Anterior cingulate cortex (tissue), 58 donors: ENCODE measurements at regions not wholly inside any gene's neighbourhood (a gene's known extent, or its start where the extent isn't known, plus 50 kb on each side); places are given as distances from the start of the nearest gene placed in this dataset.

ENCODE experiments used
- DNase-seq, 58 donors: peaks; one replicate each; lab custom pipeline; 2025; lab: John Stamatoyannopoulos, UW

DNA sequence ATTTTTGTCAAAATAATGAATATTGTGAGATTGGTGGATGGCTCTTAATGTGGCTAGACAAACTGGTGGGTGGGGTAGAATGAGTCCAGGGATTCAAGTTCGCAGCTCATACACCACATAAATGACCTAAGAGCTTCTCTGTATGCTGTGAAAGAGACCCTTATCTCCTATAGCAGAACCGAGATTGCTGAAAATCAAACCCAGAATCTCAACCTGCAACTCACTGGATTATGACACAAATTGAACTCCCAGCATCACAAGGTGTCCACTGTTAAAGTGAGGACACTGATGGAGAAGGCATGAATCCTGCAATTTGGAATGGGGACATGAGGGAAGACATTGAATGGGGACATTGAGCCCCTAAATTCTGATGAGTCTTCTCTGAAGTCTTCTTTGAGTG, 51.3 kb upstream of the CNKSR3 start:
- no peak for DNase-seq

DNA sequence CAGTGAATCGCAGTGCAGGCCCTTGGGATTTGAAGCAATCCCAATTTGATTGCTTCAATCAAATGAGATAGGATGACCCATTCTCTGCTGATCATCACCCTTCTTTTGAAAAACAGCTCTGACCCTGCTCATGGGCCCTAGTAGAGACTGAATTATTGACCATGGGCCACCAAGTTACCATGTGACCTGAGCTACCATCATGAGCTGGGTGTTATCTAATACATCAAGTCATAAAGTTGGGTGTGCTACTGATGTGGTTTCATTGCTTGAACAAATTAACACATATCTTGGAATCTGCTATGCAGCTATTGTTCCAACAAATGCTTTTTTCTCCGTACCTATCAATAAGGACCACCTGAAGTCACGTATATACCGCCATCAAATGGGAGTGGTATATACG, 54.8 kb upstream of the CNKSR3 start:
- DNase-seq = no peak

DNA sequence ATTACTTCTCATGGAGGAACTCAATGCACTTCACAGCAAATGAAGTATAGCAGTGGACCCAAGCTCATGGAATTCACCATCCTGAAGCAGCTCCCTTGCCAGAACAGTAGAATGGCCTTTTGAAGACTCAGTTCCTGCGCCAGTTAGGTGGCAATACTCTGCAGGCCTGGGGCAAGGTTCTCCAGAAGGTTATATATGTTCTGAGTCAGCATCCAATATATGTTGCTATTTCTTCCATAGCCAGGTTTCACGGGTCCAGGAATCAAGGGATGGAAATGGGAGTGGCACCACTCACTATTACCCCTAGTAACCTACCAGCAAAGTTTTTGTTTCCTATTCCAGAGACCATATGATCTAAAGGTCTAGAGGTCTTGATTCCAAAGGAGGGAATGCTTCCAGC, 56.4 kb upstream of the CNKSR3 start:
- DNase-seq = no peak

DNA sequence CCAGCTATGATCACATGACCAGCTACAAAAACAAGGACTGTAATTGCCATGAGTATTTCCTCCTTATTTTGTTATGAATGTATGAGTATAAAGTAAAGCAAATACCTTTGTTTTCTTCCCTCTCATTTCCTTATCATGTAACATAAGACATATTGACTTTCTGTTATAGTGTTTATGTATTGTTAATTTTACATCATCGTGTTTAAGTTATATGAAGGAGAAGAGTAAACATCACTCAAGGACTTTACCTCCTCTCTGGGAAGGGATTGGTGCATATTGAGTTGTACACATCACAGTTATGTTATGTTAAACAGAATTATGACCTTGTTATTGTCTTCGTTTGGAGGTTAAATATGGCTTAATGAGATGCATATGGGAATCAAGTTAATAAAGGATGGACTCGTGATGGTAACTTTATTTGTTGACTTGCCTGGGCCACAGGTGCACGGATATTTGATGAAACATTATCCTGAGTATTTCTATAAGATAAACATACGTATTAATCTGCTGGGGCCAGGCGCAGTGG, 57.3 kb upstream of the CNKSR3 start:
- no peak for DNase-seq

DNA sequence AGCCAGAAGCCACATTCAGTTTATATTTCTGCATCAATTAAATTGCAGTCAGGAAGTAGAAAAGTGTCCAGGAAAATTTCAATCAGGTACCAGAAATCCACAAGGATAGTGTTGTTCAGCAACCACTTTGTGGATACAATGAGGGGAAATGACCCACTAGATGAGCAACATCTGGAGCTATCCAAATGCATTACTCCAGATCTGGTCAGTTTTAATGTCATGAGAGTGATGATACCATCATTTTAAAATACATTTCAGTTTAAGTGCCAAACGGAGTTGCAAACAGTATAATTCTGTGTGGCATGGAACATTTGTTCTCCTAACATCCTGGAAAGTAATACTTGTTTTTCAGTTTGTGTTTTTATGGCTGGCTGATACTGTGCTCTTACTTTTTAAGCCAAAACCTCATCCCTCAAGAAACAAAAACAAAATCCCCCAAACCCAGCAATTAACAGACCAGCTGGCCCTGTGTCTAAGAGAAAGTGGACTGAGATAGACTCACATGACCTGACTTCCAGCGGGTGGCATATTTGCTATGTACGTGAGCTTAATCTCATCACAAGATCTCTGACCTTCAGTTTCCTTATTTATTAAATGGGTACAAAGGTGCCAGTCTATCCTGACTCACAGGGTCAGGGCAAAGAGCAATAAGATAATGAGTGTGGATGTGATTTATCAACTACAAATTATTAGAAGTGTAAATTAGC, 58.8 kb upstream of the CNKSR3 start:
- DNase-seq = no peak

DNA sequence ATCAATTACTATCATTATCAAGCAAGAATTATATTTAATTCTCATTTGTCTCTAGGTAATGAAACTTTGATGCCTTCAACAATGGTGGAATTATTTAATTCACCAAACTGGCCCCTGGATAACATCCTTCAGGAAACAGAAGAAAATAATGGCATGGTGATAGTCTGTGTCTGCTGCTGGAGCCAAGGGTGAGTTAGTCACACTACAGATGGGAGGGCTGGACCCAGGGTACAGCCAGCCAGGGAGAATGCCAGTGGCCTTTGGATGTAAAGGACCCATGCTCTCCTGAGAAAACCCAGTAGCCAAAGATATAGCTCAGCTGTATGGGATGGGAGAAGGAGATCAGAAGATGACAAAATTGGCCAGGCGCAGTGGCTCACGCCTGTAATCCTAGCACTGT, 60.0 kb upstream of the CNKSR3 start:
- no peak for DNase-seq

DNA sequence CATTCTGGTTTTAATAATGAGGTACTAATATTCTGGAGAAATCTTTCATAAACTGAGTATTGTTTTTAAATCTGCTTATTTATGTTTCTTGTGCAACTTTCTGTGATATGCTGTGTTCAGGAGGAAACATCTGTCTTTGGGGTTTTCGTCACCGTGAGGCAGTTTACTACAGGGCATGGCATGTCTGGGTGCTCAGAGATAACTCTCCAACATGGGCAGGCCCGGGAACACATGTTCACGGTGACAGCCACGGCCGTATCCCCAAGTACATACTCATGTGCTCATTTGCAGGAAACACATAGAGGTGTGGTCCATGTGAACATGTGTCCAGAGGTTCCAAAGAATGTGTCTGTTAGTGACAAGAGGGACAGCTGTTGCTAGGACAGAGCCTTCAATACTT, 62.1 kb upstream of the CNKSR3 start:
- DNase-seq = no peak

DNA sequence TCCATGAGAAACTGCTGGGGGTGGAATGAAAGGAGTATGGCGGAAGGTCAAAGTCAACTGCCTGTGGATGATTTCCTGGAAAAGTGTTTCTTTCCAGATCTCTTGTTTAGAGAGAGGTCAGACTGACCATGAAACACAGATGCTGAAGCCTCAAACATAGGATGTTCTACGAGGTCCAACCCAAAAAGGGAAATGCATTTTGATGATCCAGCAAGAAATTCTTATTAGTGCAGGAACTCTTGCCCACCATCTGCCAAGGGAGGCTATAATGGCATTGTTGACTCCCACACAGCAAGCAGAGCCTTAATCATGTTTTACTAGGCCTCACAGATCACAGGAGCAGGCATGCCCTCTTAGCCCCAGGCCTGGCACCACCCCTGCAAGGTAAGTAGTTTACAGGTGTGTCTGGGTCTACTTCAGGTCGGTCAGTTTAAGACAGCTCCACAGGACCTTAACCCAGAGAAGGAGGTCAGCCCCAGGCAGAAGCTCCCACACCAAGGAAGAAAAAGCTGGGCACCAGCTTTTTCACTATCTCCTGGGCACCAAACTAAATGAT, 67.6 kb upstream of the CNKSR3 start:
- no peak for DNase-seq

DNA sequence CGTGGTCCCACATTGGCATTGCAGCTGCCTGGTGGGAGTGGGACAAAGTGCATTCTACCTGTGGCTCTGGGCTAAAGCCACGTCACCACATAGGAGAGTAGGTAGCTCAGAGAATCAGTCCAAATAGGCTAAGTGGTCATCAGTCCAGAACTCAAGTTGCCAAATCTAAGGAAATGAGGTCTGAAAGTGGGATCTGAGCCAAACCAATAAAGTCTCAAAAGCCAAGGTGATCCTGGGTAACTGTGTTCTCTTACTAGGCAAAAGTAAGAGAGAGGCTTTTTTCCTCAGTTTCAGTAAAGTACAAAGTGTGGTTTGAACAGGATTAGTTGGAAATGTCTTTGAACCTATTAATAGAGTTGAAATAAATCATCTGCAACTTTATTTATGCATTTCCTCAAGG, 68.6 kb upstream of the CNKSR3 start:
- no peak for DNase-seq

DNA sequence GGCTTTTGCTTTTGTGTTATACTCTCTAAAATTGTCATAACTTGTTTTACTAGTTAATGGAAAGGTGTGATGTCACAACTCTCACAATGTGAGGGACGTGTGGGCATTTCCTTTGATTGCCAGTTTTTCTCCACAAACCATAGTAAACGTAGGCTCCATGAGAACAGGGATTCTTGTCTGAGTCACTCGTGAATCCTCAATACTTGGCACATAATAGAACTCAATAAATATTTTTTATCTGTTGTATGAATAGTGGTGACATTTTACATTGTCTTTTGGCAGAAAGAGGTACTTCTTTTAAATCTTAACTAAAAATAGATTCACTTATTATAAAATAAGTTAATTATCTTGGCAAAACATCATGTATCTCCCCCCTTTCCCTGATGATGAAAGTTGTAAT, 69.0 kb upstream of the CNKSR3 start:
- DNase-seq = no peak

DNA sequence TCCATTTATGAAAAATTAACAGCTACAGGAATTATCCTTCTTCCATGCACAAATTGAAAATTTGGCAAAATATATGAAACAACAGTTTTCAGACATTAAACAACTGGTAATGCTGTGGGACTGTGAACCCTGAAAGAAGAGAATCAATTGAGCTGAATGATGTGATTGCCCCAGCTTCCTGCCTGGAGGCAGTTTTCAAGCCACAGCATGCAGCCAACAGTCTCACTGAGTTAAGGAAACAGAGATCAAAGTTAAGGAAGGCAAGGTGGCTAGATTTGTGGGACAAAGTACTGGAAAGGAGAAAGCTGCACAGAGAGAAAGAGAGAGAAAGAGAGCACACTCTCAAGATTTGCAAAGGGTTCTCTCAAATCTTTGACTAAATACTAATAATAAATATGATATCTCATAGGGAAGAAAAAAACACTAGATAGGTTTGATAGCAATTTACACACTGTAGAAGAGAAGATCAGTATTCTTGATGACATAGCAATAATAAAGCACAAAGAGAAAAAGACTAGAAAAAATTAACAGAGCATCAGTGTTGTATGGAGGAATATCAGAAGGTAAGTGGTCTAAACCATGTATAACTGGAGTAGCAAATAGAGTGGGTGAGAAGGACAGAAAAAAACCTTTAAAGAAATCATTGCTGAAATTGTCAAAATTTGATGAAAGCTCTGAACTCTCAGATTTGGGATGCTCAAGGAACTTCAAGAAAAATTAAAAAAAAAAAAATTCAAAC, 70.1 kb upstream of the CNKSR3 start:
- DNase-seq = no peak

DNA sequence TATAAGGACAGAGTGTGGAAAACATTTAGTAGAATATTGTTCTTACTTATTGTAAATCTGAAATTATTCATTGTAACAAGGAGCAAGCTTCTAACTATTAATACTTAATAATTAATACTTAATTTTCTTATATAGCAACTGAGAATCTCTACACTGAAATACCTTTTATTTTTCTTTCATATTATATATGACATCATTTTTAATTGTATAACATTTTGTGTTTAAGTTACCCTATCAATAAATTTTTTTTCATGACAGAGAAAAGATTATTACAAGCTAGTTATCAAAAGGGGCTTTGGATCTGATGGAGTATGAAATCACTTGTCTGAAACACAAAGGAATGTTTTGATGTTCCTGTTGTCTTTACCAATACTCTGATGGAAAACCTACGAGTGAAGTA, 72.2 kb upstream of the CNKSR3 start:
- no peak for DNase-seq

DNA sequence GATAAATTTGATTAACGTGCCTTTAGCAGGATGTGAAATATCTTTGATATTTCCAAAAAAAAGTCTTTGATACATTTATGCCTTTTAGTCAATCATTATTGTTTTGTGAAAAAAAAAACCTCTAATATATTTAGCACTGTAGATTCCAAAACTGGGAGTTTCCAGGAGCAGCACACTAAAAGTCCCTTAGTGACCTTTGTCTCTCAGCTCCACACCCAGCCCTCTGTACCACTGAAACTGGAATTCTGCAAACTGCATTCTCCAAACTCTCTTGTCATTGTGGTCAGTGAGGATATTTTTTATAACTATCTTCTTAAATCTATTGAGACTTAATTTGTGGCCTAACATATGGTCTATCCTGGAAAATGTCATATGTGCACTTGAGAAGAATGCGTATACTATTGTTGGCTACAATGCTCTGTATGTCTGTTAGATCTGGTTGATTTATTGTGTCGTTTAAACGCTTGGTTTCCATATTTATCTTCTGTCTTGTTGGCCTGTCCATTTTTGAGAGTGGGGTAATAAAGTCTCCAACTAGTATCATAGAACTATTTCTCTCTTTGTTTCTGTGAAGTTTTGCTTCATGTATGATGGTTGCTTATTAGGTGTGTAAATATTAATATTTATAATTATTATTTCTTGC, 73.2 kb upstream of the CNKSR3 start:
- DNase-seq = no peak

DNA sequence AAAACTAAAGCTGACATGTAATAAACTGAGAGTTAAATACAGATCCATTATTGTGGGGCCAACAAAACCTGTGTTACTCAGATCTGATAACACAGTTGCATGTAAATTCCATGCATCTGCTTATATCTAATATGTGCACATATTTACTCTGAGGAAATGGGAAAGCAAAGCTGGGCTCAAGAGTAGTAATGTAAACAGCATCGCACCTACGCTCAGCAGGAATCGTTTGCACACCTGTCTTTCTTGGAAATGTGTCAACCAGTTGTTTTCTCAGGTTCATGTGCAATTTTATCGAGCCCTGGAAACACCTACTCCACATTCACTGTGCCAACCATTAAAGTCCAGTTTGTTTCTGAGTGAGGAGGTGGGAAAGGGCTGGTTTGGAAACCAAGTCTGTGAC, 80.3 kb upstream of the CNKSR3 start:
- no peak for DNase-seq

DNA sequence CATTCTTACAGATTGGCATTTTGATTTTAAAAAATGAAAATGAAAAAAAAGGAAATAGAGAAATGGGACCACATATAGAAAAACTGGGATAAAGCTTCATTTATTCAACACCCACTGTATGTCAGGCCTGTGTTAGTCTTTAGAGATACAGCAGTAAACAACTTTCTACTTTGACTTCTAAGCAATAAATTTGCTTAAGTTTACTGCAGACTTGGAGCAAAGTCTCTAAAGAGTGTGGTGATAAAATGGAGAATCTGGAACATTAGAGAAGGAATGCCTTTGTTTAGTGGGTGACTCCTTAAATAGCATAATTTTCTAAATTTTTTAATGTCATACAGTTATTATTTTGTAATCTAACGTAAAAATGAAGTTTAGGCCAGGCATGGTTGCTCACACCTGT, 80.7 kb upstream of the CNKSR3 start:
- no peak for DNase-seq

DNA sequence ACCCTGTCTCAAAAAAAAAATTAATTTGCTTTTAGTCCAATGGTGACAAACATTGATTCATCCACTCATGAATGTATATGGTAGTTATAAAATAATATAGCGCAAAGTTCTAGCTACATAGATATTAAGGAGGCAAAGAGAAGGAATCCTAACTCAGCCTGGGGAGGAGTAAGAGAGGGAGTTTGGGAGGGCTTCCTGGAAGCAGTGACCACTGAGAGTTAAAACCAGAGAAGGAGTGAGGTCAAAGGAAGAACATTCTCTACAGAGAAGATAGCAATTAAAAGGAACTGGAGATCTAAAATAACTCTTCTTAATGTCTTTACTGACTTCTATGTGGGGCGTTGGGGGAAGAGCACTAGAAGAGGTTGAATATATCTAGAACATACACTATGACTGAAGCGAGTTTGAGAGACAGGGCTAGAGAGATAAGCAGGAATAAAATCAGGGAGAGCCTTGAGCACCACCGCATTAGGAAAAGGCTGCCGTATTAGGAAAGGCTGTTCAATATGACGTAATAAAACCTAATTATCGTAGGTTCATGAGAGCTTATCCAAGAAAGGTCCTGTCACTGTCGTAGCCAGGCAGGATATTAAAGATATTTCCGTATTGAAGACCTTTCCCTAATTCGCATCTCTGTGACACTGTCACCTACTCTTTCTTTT, 81.8 kb upstream of the CNKSR3 start:
- no peak for DNase-seq

DNA sequence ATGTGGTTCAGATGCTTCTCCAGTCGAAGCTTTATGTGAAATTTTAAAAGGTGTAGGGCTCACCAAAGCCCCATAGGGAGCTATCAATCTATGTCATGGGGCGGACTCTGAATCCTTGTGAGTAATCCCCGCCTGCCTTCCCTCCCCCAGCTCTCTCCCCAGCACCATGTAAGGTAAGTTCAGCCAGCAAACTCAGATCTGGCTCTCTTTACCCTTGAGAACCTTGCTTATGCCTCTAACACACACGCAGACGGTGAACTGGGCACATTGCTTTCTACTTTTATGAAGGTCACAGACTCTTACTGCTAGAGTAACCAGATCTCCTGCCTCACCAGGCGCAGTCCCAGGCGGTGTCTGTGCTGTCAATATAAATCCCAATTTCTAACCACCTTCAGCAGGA, 82.6 kb upstream of the CNKSR3 start:
- DNase-seq = no peak

DNA sequence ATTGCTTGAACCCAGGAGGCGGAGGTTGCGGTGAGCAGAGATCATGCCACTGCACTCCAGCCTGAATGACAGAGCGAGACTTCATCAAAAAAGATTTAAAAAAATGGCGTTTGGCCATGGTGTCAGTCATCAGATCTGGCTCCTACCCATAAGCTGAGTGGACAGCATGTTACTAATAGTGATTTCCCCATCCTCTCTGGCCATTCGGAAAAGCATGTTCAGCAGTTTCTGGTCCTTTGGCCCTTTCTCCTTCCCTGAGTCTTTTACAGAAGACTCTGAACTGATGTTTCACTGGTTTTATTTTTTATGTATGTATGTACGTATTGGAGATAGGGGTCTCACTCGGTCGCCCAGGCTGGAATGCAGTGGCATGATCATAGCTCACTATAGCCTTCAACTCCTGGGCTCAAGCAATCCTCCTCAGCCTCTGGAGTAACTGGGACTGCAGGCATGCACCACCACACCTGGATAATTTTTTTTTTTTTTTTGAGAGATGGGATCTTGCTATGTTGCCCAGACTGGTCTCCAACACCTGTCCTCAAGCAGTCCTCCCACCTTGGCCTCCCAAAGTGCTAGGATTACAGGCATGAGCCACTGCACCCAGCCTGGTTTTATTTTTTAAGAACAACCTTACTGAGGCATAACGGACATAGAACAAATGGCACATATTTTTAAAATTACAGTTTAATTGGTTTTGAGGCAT, 84.2 kb upstream of the CNKSR3 start:
- DNase-seq = no peak

DNA sequence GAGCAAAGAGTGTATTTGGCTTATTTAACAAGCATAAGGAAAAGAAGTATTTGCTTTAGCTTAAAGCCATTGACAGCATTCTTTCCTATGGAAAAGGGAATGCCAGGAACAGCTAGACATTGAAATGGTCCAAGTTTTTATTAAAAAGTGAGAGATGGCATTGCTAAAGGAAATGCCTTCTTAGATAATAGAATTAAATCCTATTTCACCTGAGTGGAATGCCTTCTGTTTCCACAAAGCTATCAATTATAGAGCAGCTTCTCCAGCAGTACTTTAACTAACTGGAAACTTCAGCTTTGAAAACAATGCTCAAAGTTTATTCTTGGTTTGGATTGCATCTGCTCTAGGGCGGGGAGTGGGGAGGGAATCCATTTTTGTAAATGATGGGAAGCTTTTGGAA, 85.1 kb upstream of the CNKSR3 start:
- no peak for DNase-seq

DNA sequence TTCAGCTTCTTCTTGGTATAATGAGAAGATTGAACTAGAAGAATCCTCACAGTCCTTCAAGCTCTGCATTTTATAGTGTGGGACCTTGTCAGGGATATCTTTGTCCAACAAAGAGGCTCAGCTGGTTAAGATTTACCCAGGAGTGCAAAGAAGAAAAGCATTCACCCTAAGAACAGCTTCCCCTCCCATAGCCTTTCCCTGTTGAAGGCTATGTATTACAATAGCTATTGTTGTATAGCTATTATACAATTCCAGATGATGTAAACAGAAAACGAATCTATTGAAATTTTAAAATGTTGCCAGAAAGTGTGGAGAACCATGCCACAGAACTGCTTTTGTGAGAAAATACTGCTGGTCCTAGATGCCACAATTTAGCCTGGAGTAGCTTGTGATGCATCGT, 85.5 kb upstream of the CNKSR3 start:
- no peak for DNase-seq
